Mesenchymal stem cell (in vitro differentiated cells and primary cell): ENCODE measurements at regions not wholly inside any gene's neighbourhood (a gene's known extent, or its start where the extent isn't known, plus 50 kb on each side); places are given as distances from the start of the nearest gene placed in this dataset.
A peak's percentile ranks its signal among the peaks of the same experiment; 100 is the strongest.

Experiments
- DNase-seq: peaks from one replicate; pipeline ENCODE4 v3.0.0-alpha.2; 2013
- H2AFZ ChIP-seq: one replicate; pipeline ENCODE4 v1.6.1; 2013; ENCODE audit warnings: low read depth, mild to moderate bottlenecking, control low read depth, inconsistent platforms, low read length, moderate library complexity
- H2AK5ac ChIP-seq: 2 replicates; pipeline ENCODE4 v1.6.1; 2013; ENCODE audit warnings: low read length, moderate library complexity, mild to moderate bottlenecking, inconsistent platforms; ENCODE audit not compliant: severe bottlenecking
- H2BK120ac ChIP-seq: one replicate; pipeline ENCODE4 v1.6.1; 2013; ENCODE audit warnings: low read depth, mild to moderate bottlenecking, inconsistent platforms, low read length, moderate library complexity
- H2BK12ac ChIP-seq, 2 experiments: one replicate each; pipeline ENCODE4 v1.6.1; 2013; ENCODE audit warnings: inconsistent platforms in 2 of 2, low read length in 2 of 2, mild to moderate bottlenecking in 2 of 2, moderate library complexity in 2 of 2, control low read depth in 1 of 2
- H2BK15ac ChIP-seq: one replicate; pipeline ENCODE4 v1.6.1; 2013; ENCODE audit warnings: mild to moderate bottlenecking, low read depth, inconsistent platforms; ENCODE audit not compliant: poor library complexity, severe bottlenecking
- H2BK5ac ChIP-seq: 2 replicates; pipeline ENCODE4 v1.6.1; 2013; ENCODE audit warnings: low read depth, mild to moderate bottlenecking, low read length, control low read depth, inconsistent platforms; ENCODE audit not compliant: poor library complexity, severe bottlenecking
- H3K14ac ChIP-seq, 2 experiments: one replicate each; pipeline ENCODE4 v1.6.1; 2013; ENCODE audit warnings: inconsistent platforms in 2 of 2, low read length in 2 of 2, control low read depth in 1 of 2, mild to moderate bottlenecking in 1 of 2, moderate library complexity in 1 of 2
- H3K18ac ChIP-seq, 2 experiments: one replicate each; pipeline ENCODE4 v1.6.1; 2013; ENCODE audit warnings: inconsistent platforms in 2 of 2, low read length in 2 of 2, control low read depth in 1 of 2, low read depth in 1 of 2, mild to moderate bottlenecking in 1 of 2
- H3K23ac ChIP-seq, 2 experiments: one replicate each; pipeline ENCODE4 v1.6.1; 2013; ENCODE audit warnings: inconsistent platforms in 2 of 2, low read length in 2 of 2, mild to moderate bottlenecking in 2 of 2, moderate library complexity in 2 of 2, control low read depth in 1 of 2
- H3K27ac ChIP-seq: 2 replicates; pipeline ENCODE4 v1.5.1; 2013; ENCODE audit warnings: mild to moderate bottlenecking, moderate library complexity, low read length, control low read depth, inconsistent platforms; ENCODE audit not compliant: poor library complexity, severe bottlenecking
- H3K27me3 ChIP-seq, 2 experiments: 2 replicates each; pipeline versions ENCODE4 v1.6.1 to v1.7.0; 2013; ENCODE audit warnings: low read length in 2 of 2, mild to moderate bottlenecking in 2 of 2, moderate library complexity in 2 of 2, control low read depth in 1 of 2, inconsistent platforms in 1 of 2; ENCODE audit not compliant: control insufficient read depth in 1 of 2, insufficient read depth in 1 of 2
- H3K36me3 ChIP-seq, 2 experiments: 2 replicates each; pipeline versions ENCODE4 v1.6.1 to v1.7.0; 2013; ENCODE audit warnings: low read length in 2 of 2, control low read depth in 1 of 2, inconsistent platforms in 1 of 2, low read depth in 1 of 2, mild to moderate bottlenecking in 1 of 2; ENCODE audit not compliant: insufficient read depth in 2 of 2, control insufficient read depth in 1 of 2
- H3K4ac ChIP-seq, 2 experiments: one replicate each; pipeline ENCODE4 v1.6.1; 2013; ENCODE audit warnings: inconsistent platforms in 2 of 2, low read length in 2 of 2, mild to moderate bottlenecking in 2 of 2, moderate library complexity in 2 of 2, control low read depth in 1 of 2, low read depth in 1 of 2
- H3K4me1 ChIP-seq: 2 replicates; pipeline ENCODE4 v1.6.1; 2013; ENCODE audit warnings: low read depth, low read length, control low read depth; ENCODE audit not compliant: control insufficient read depth, insufficient read depth
- H3K4me2 ChIP-seq: 2 replicates; pipeline ENCODE4 v1.6.1; 2013; ENCODE audit warnings: low read length, mild to moderate bottlenecking, inconsistent platforms; ENCODE audit not compliant: poor library complexity, severe bottlenecking
- H3K4me3 ChIP-seq, 2 experiments: 2 replicates each; pipeline versions ENCODE4 v1.5.1 to v1.7.0; 2013; ENCODE audit warnings: low read length in 2 of 2, mild to moderate bottlenecking in 2 of 2, control low read depth in 1 of 2, low read depth in 1 of 2; ENCODE audit not compliant: insufficient read depth in 1 of 2
- H3K79me1 ChIP-seq: replicated peaks from 2 replicates; pipeline ENCODE4 v1.6.1; 2013; ENCODE audit warnings: mild to moderate bottlenecking, control low read depth, low read length, inconsistent platforms; ENCODE audit not compliant: poor library complexity, severe bottlenecking
- H3K9ac ChIP-seq: 2 replicates; pipeline ENCODE4 v1.7.0; 2013; ENCODE audit warnings: mild to moderate bottlenecking, low read length, moderate library complexity
- H3K9me3 ChIP-seq: 2 replicates; pipeline ENCODE4 v1.7.0; 2013; ENCODE audit warnings: mild to moderate bottlenecking, low read length; ENCODE audit not compliant: control insufficient read depth
- H4K8ac ChIP-seq: one replicate; pipeline ENCODE4 v1.6.1; 2013; ENCODE audit warnings: inconsistent platforms, mild to moderate bottlenecking, low read length, moderate library complexity
- H4K91ac ChIP-seq: one replicate; pipeline ENCODE4 v1.6.1; 2013; ENCODE audit warnings: mild to moderate bottlenecking, low read length, inconsistent platforms
- WGBS: methylation state at CpG from one replicate; pipeline ENCODE4 v1.1.7; 2013; ENCODE audit warnings: mixed read lengths; 5-methylcytosine and 5-hydroxymethylcytosine counted together

DNA sequence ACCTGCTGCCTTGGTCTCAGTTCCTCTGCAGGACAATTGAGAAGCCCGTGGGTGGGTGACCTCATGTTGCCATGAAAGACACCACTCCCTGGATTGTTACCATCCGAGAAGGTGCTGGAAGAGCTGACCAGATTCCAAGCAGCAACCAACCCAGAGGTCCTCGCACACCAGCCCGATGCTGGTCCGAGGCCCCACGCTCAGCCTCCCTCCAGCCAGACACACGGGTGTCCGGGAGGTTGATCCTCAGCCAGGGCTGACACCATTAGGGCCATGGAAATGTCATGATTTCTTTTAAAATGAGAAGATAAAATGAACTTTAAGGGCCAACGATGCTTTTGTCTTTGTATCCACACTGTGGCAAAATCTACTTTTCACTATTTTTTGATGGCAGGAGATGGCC lies 242.3 kb downstream of the RBFOX3 start:
- Histone ChIP-seq H2BK15ac (no peak overlapping the region), H2AFZ (no peak overlapping the region), H3K4me1 (no peaks in the 10 kb centered on the region), H3K23ac (no peak overlapping the region), H3K79me1 (no peaks in the 10 kb centered on the region), H3K9me3 (no peaks in the 10 kb centered on the region), H4K8ac (no peak overlapping the region), H3K4me3 (no peak overlapping the region), H3K27ac (no peak overlapping the region), H2BK5ac (no peak overlapping the region), H3K4ac (no peak overlapping the region), H3K14ac (no peak overlapping the region), H3K18ac (no peak overlapping the region), H3K9ac (no peak overlapping the region), H3K27me3 (peaks cover 0 to 83% of the 10 kb centered on the region in 2 experiments), H3K36me3 (no peaks in the 10 kb centered on the region), H2BK12ac (no peak overlapping the region), H2BK120ac (no peak overlapping the region), H2AK5ac (no peak overlapping the region), H4K91ac (no peak overlapping the region), H3K4me2 (no peak overlapping the region)
- WGBS, result 88% methylated on average over 9 of the region's 9 CpGs
- DNase-seq, result no peak

DNA sequence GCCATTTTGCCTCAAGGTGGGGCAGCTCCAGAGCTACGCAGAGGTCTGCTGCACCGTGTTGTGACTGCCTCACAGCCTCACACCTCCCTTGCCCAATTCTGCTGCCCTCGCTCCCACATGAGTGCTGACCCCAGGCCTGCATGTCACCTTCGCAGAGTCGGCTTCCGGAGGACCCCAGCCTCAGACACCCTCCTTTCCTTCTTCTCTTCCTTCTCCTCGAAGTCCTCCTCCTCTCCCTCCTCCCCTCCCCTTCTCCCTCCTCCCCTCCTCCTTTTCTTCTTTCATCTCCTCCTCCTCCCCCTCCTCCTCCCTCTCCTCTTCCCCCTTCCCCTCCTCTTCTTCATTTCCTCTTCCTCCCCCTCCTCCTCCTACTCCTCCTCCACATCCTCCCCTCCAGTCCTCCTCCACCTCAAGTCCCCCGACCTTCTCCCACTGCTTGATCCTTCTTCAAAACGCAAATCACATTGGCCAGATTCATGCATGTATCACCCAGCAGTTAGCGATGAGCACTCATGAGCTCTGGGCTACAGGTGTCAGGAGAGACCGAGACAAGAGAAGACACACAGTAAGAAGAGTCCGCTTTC lies 243.8 kb downstream of the RBFOX3 start:
- Histone ChIP-seq H2BK5ac (no peak overlapping the region), H3K27ac (no peak overlapping the region), H3K4me1 (no peaks in the 10 kb centered on the region), H3K4ac (no peak overlapping the region), H4K8ac (no peak overlapping the region), H2BK12ac (no peak overlapping the region), H2BK15ac (no peak overlapping the region), H3K9ac (no peak overlapping the region), H3K4me3 (no peak overlapping the region), H3K14ac (no peak overlapping the region), H3K23ac (no peak overlapping the region), H4K91ac (no peak overlapping the region), H3K79me1 (no peaks in the 10 kb centered on the region), H3K4me2 (no peak overlapping the region), H3K18ac (no peak overlapping the region), H3K27me3 (peaks cover 0 to 84% of the 10 kb centered on the region in 2 experiments), H2BK120ac (no peak overlapping the region), H2AFZ (no peak overlapping the region), H3K9me3 (no peaks in the 10 kb centered on the region), H2AK5ac (no peak overlapping the region), H3K36me3 (no peaks in the 10 kb centered on the region)
- DNase-seq, result no peak
- 60% methylated on average over 12 of the region's 12 CpGs for WGBS

- H2BK15ac ChIP-seq, result no peak overlapping the region
- H3K36me3 ChIP-seq, result no peaks in the 10 kb centered on the region
- no peaks in the 10 kb centered on the region for H3K9me3 ChIP-seq
- no peak overlapping the region for H3K4ac ChIP-seq
- no peak overlapping the region for H3K14ac ChIP-seq
- no peak for DNase-seq
- H4K91ac ChIP-seq, result no peak overlapping the region
- 82% methylated on average over 28 of the region's 28 CpGs for WGBS
- peaks cover 0 to 88% of the 10 kb centered on the region in 2 experiments for H3K27me3 ChIP-seq
- no peak overlapping the region for H2BK120ac ChIP-seq
- peak overlapping the region; percentile 36 for H4K8ac ChIP-seq
- no peak overlapping the region for H3K18ac ChIP-seq
- H2BK5ac ChIP-seq, result no peak overlapping the region
- no peak overlapping the region for H3K4me2 ChIP-seq
- no peak overlapping the region for H3K4me3 ChIP-seq
- no peak overlapping the region for H2AK5ac ChIP-seq
- H3K79me1 ChIP-seq, result no peaks in the 10 kb centered on the region
- no peaks in the 10 kb centered on the region for H3K4me1 ChIP-seq
- H2BK12ac ChIP-seq, result no peak overlapping the region
- no peak overlapping the region for H3K27ac ChIP-seq
- H2AFZ ChIP-seq, result no peak overlapping the region
- no peak overlapping the region for H3K23ac ChIP-seq
- no peak overlapping the region for H3K9ac ChIP-seq
Measured at GRCh38 chr17:79365836-79366770, 244.7 kb downstream of the RBFOX3 start.

- H3K79me1 ChIP-seq, result no peaks in the 10 kb centered on the region
- no peak overlapping the region for H2BK15ac ChIP-seq
- H2AFZ ChIP-seq, result no peak overlapping the region
- no peak overlapping the region for H3K27ac ChIP-seq
- no peaks in the 10 kb centered on the region for H3K36me3 ChIP-seq
- H3K4me3 ChIP-seq, result no peak overlapping the region
- H3K4me2 ChIP-seq, result no peak overlapping the region
- no peak overlapping the region for H3K23ac ChIP-seq
- no peak overlapping the region for H2AK5ac ChIP-seq
- H3K14ac ChIP-seq, result no peak overlapping the region
- no peak for DNase-seq
- H2BK5ac ChIP-seq, result no peak overlapping the region
- WGBS, result 94% methylated on average over 12 of the region's 12 CpGs
- H4K8ac ChIP-seq, result no peak overlapping the region
- H3K27me3 ChIP-seq, result peaks cover 0 to 88% of the 10 kb centered on the region in 2 experiments
- H3K9me3 ChIP-seq, result no peaks in the 10 kb centered on the region
- H3K4ac ChIP-seq, result no peak overlapping the region
- H3K9ac ChIP-seq, result no peak overlapping the region
- H2BK12ac ChIP-seq, result no peak overlapping the region
- H4K91ac ChIP-seq, result no peak overlapping the region
- H2BK120ac ChIP-seq, result no peak overlapping the region
- H3K4me1 ChIP-seq, result no peaks in the 10 kb centered on the region
- H3K18ac ChIP-seq, result no peak overlapping the region
Measured at GRCh38 chr17:79365351-79365750, 245.5 kb downstream of the RBFOX3 start.
